ENCODE measurements at regions not wholly inside any gene's neighbourhood (a gene's known extent, or its start where the extent isn't known, plus 50 kb on each side); places are given as distances from the start of the nearest gene placed in this dataset.
"Not testable (repeated sequence)": the region's sequence is repeated elsewhere in the genome, so short reads cannot be mapped to it uniquely, and the experiment has no call there.

GRCh38 chr1:229742614-229743013 lies 116.6 kb downstream of the URB2 start:
- not testable (repeated sequence) for TF ChIP-seq CTCF (IDR thresholded peaks at IDR 0.05; ENCODE audit: insufficient read depth, low read length); REST (IDR thresholded peaks at IDR 0.05; ENCODE audit: insufficient replicate concordance, low read depth); POLR2AphosphoS5 (IDR thresholded peaks at IDR 0.05; ENCODE audit: low read depth)

Measured in HL-60 (cell line).